GM23338 (cell line): ENCODE measurements at regions not wholly inside any gene's neighbourhood (a gene's known extent, or its start where the extent isn't known, plus 50 kb on each side); places are given as distances from the start of the nearest gene placed in this dataset.

Source experiments
- EZH2phosphoT487 ChIP-seq: fragments of 200-600 bp; sonication (generic); IDR thresholded peaks from one replicate; pipeline ENCODE4 v1.8.1; 2018; ENCODE audit warnings: antibody characterized with exemption; ENCODE audit not compliant: unreplicated experiment
- NANOG ChIP-seq: IDR thresholded peaks from 2 replicates; pipeline ENCODE4 v1.6.1; 2016; ENCODE audit warnings: antibody characterized with exemption, borderline replicate concordance
- POLR2AphosphoS5 ChIP-seq: IDR thresholded peaks from 2 replicates; pipeline ENCODE4 v1.6.1; 2016; ENCODE audit warnings: antibody characterized with exemption, low read depth
- TF ChIP-seq, protein P1 (sequence below), 2 experiments: fragments of 200-600 bp in 1 of 2; sonication (generic) in 1 of 2; conservative IDR thresholded peaks; 2 replicates each; pipeline versions ENCODE4 v1.5.1 to v1.6.1; 2016 to 2017; ENCODE audit warnings: antibody characterized with exemption in 2 of 2, low read depth in 2 of 2, mild to moderate bottlenecking in 2 of 2, moderate library complexity in 1 of 2

DNA sequence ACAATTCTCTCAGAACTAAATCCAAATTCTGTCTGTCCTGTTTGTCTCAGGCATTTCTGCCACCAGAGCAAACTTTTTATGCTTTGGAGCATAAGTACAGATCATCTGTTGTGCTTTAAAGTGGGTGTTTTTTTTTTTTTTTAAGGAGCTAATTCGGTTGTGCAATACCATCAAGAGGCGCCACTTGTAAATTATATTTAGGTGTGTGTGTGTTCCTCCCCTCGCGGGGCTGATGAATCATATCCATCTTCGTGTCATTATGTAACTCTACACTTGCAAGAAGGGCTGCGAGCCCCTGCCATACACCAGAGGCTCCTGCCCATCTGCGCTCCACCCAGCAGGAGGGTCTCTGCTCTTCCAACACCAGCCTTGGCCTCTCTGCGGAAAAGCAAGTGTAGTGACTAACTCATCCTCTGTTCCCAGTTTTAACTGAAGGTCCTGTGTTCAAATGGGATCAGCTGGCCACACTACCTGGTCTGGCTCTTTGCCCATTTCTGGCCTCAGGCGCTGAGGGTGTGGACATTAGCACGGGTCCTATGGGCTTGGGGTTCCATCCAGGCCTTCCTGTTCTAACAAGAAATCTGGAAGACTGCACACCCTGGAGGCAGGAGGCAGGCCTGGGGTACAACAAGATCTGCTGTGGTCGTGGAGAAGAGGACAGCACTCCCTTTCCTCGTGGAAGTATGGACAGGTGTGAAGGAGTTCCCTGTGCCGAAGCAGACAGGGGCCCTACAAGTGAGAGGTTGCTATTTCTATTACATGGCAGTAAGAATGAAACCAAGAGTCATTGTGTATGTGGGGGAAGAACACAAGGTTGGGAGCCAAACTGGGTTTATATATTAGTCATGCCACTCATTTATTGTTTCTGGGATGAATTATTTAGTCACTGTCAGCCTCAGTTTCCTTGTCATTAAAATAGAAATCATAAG lies 96.1 kb upstream of the MBNL2 start:
- TF ChIP-seq, protein P1, sequence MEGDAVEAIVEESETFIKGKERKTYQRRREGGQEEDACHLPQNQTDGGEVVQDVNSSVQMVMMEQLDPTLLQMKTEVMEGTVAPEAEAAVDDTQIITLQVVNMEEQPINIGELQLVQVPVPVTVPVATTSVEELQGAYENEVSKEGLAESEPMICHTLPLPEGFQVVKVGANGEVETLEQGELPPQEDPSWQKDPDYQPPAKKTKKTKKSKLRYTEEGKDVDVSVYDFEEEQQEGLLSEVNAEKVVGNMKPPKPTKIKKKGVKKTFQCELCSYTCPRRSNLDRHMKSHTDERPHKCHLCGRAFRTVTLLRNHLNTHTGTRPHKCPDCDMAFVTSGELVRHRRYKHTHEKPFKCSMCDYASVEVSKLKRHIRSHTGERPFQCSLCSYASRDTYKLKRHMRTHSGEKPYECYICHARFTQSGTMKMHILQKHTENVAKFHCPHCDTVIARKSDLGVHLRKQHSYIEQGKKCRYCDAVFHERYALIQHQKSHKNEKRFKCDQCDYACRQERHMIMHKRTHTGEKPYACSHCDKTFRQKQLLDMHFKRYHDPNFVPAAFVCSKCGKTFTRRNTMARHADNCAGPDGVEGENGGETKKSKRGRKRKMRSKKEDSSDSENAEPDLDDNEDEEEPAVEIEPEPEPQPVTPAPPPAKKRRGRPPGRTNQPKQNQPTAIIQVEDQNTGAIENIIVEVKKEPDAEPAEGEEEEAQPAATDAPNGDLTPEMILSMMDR (conservative IDR thresholded peaks at IDR 0.05; ENCODE audit: low read depth in 2 of 2), result no peak
- no peak for TF ChIP-seq NANOG
- TF ChIP-seq EZH2phosphoT487, result no peak
- TF ChIP-seq POLR2AphosphoS5, result no peak
